ENCODE measurements at regions not wholly inside any gene's neighbourhood (a gene's known extent, or its start where the extent isn't known, plus 50 kb on each side); places are given as distances from the start of the nearest gene placed in this dataset.

- Histone ChIP-seq H3K9ac (ENCODE audit: low read depth, low read length) (no peak overlapping the region), H3K4me1 (ENCODE audit: insufficient read depth, low read length) (no peaks in the 10 kb centered on the region), H3K27me3 (ENCODE audit: insufficient read depth, low read length) (no peaks in the 10 kb centered on the region), H3K27ac (ENCODE audit: low read length) (no peak overlapping the region), H3K4me3 (ENCODE audit: low read length) (no peak overlapping the region), H3K9me3 (ENCODE audit: insufficient read depth, low read depth, low read length) (no peaks in the 10 kb centered on the region), H3K36me3 (ENCODE audit: insufficient read depth, low read depth, low read length) (no peaks in the 10 kb centered on the region)
These were observed 364.7 kb downstream of the NUAK1 start for GRCh38 chr12:105774037-105774436.

GRCh38 chr12:105775343-105775742 is 363.4 kb downstream of the NUAK1 start:
- H3K9me3 ChIP-seq (ENCODE audit: insufficient read depth, low read depth, low read length), result no peaks in the 10 kb centered on the region
- H3K36me3 ChIP-seq (ENCODE audit: insufficient read depth, low read depth, low read length), result no peaks in the 10 kb centered on the region
- H3K4me3 ChIP-seq (ENCODE audit: low read length), result no peak overlapping the region
- H3K9ac ChIP-seq (ENCODE audit: low read depth, low read length), result no peak overlapping the region
- H3K27ac ChIP-seq (ENCODE audit: low read length), result no peak overlapping the region
- H3K4me1 ChIP-seq (ENCODE audit: insufficient read depth, low read length), result no peaks in the 10 kb centered on the region
- no peaks in the 10 kb centered on the region for H3K27me3 ChIP-seq (ENCODE audit: insufficient read depth, low read length)

- no peak overlapping the region for H3K4me3 ChIP-seq (ENCODE audit: low read length)
- no peak overlapping the region for H3K9ac ChIP-seq (ENCODE audit: low read depth, low read length)
- no peaks in the 10 kb centered on the region for H3K27me3 ChIP-seq (ENCODE audit: insufficient read depth, low read length)
- H3K27ac ChIP-seq (ENCODE audit: low read length), result no peak overlapping the region
- no peaks in the 10 kb centered on the region for H3K36me3 ChIP-seq (ENCODE audit: insufficient read depth, low read depth, low read length)
- peaks cover 4% of the 10 kb centered on the region; the same call in 1 of the 2 replicates for H3K4me1 ChIP-seq (ENCODE audit: insufficient read depth, low read length)
- peaks cover 1% of the 10 kb centered on the region; the same call in 1 of the 2 replicates for H3K9me3 ChIP-seq (ENCODE audit: insufficient read depth, low read depth, low read length)
These were observed 354.5 kb downstream of the NUAK1 start for GRCh38 chr12:105783983-105784947.

- H3K9me3 ChIP-seq (ENCODE audit: insufficient read depth, low read depth, low read length), result peaks cover 8% of the 10 kb centered on the region; the same call in 1 of the 2 replicates
- no peak overlapping the region for H3K4me3 ChIP-seq (ENCODE audit: low read length)
- no peaks in the 10 kb centered on the region for H3K27me3 ChIP-seq (ENCODE audit: insufficient read depth, low read length)
- H3K9ac ChIP-seq (ENCODE audit: low read depth, low read length), result no peak overlapping the region
- no peaks in the 10 kb centered on the region for H3K4me1 ChIP-seq (ENCODE audit: insufficient read depth, low read length)
- H3K27ac ChIP-seq (ENCODE audit: low read length), result no peak overlapping the region
- H3K36me3 ChIP-seq (ENCODE audit: insufficient read depth, low read depth, low read length), result no peaks in the 10 kb centered on the region
These were observed 345.3 kb downstream of the NUAK1 start for GRCh38 chr12:105793421-105793820.

- no peaks in the 10 kb centered on the region for H3K27me3 ChIP-seq (ENCODE audit: insufficient read depth, low read length)
- H3K9ac ChIP-seq (ENCODE audit: low read depth, low read length), result no peak overlapping the region
- H3K36me3 ChIP-seq (ENCODE audit: insufficient read depth, low read depth, low read length), result no peaks in the 10 kb centered on the region
- no peaks in the 10 kb centered on the region for H3K9me3 ChIP-seq (ENCODE audit: insufficient read depth, low read depth, low read length)
- H3K27ac ChIP-seq (ENCODE audit: low read length), result no peak overlapping the region
- H3K4me1 ChIP-seq (ENCODE audit: insufficient read depth, low read length), result no peaks in the 10 kb centered on the region
- no peak overlapping the region for H3K4me3 ChIP-seq (ENCODE audit: low read length)
These were observed 340.4 kb downstream of the NUAK1 start for GRCh38 chr12:105798256-105798845.

GRCh38 chr12:105799103-105799502 is 339.7 kb downstream of the NUAK1 start:
- H3K9me3 ChIP-seq (ENCODE audit: insufficient read depth, low read depth, low read length), result no peaks in the 10 kb centered on the region
- no peak overlapping the region for H3K4me3 ChIP-seq (ENCODE audit: low read length)
- H3K27me3 ChIP-seq (ENCODE audit: insufficient read depth, low read length), result no peaks in the 10 kb centered on the region
- H3K27ac ChIP-seq (ENCODE audit: low read length), result no peak overlapping the region
- no peak overlapping the region for H3K9ac ChIP-seq (ENCODE audit: low read depth, low read length)
- no peaks in the 10 kb centered on the region for H3K36me3 ChIP-seq (ENCODE audit: insufficient read depth, low read depth, low read length)
- H3K4me1 ChIP-seq (ENCODE audit: insufficient read depth, low read length), result no peaks in the 10 kb centered on the region

- Histone ChIP-seq H3K27ac (ENCODE audit: low read length) (no peak overlapping the region), H3K27me3 (ENCODE audit: insufficient read depth, low read length) (no peaks in the 10 kb centered on the region), H3K9ac (ENCODE audit: low read depth, low read length) (no peak overlapping the region), H3K36me3 (ENCODE audit: insufficient read depth, low read depth, low read length) (no peaks in the 10 kb centered on the region), H3K4me3 (ENCODE audit: low read length) (no peak overlapping the region), H3K4me1 (ENCODE audit: insufficient read depth, low read length) (no peaks in the 10 kb centered on the region), H3K9me3 (ENCODE audit: insufficient read depth, low read depth, low read length) (no peaks in the 10 kb centered on the region)
These were observed 337.4 kb downstream of the NUAK1 start for GRCh38 chr12:105801351-105801750.

GRCh38 chr12:105803292-105803691 is 335.5 kb downstream of the NUAK1 start:
- Histone ChIP-seq H3K9ac (ENCODE audit: low read depth, low read length) (no peak overlapping the region), H3K27ac (ENCODE audit: low read length) (no peak overlapping the region), H3K27me3 (ENCODE audit: insufficient read depth, low read length) (no peaks in the 10 kb centered on the region), H3K9me3 (ENCODE audit: insufficient read depth, low read depth, low read length) (no peaks in the 10 kb centered on the region), H3K4me3 (ENCODE audit: low read length) (no peak overlapping the region), H3K36me3 (ENCODE audit: insufficient read depth, low read depth, low read length) (no peaks in the 10 kb centered on the region), H3K4me1 (ENCODE audit: insufficient read depth, low read length) (no peaks in the 10 kb centered on the region)

GRCh38 chr12:105804591-105805265 is 334.0 kb downstream of the NUAK1 start:
- Histone ChIP-seq H3K4me1 (ENCODE audit: insufficient read depth, low read length) (no peaks in the 10 kb centered on the region), H3K36me3 (ENCODE audit: insufficient read depth, low read depth, low read length) (no peaks in the 10 kb centered on the region), H3K27me3 (ENCODE audit: insufficient read depth, low read length) (no peaks in the 10 kb centered on the region), H3K27ac (ENCODE audit: low read length) (no peak overlapping the region), H3K9me3 (ENCODE audit: insufficient read depth, low read depth, low read length) (no peaks in the 10 kb centered on the region), H3K4me3 (ENCODE audit: low read length) (no peak overlapping the region), H3K9ac (ENCODE audit: low read depth, low read length) (no peak overlapping the region)

- no peak overlapping the region for H3K9ac ChIP-seq (ENCODE audit: low read depth, low read length)
- no peak overlapping the region for H3K27ac ChIP-seq (ENCODE audit: low read length)
- no peaks in the 10 kb centered on the region for H3K4me1 ChIP-seq (ENCODE audit: insufficient read depth, low read length)
- no peaks in the 10 kb centered on the region for H3K36me3 ChIP-seq (ENCODE audit: insufficient read depth, low read depth, low read length)
- H3K9me3 ChIP-seq (ENCODE audit: insufficient read depth, low read depth, low read length), result no peaks in the 10 kb centered on the region
- H3K27me3 ChIP-seq (ENCODE audit: insufficient read depth, low read length), result no peaks in the 10 kb centered on the region
- H3K4me3 ChIP-seq (ENCODE audit: low read length), result no peak overlapping the region
These were observed 332.9 kb downstream of the NUAK1 start for GRCh38 chr12:105805730-105806399.

- no peaks in the 10 kb centered on the region for H3K9me3 ChIP-seq (ENCODE audit: insufficient read depth, low read depth, low read length)
- H3K4me1 ChIP-seq (ENCODE audit: insufficient read depth, low read length), result no peaks in the 10 kb centered on the region
These were observed 332.4 kb downstream of the NUAK1 start for GRCh38 chr12:105806400-105806770.

More at GRCh38 chr12:105806400-105806770, 332.4 kb downstream of the NUAK1 start:
- Histone ChIP-seq H3K4me3 (ENCODE audit: low read length) (no peak overlapping the region), H3K27ac (ENCODE audit: low read length) (no peak overlapping the region), H3K9ac (ENCODE audit: low read depth, low read length) (no peak overlapping the region), H3K36me3 (ENCODE audit: insufficient read depth, low read depth, low read length) (no peaks in the 10 kb centered on the region), H3K27me3 (ENCODE audit: insufficient read depth, low read length) (no peaks in the 10 kb centered on the region)
